Coronary artery (tissue), 2 donors: ENCODE measurements at regions not wholly inside any gene's neighbourhood (a gene's known extent, or its start where the extent isn't known, plus 50 kb on each side); places are given as distances from the start of the nearest gene placed in this dataset.

Source experiments
- DNase-seq: peaks from one replicate; pipeline ENCODE4 v3.0.0-alpha.2; 2017; ENCODE audit warnings: low spot score
- H3K27ac ChIP-seq, 2 donors: fragments of 200-600 bp; sonication (generic); one replicate each; pipeline ENCODE4 v1.5.1; 2016 to 2019
- H3K4me3 ChIP-seq: fragments of 200-600 bp; sonication (generic); 2 replicates; pipeline ENCODE4 v1.5.1; 2016; ENCODE audit warnings: mild to moderate bottlenecking, moderate library complexity
- CTCF ChIP-seq: fragments of 200-600 bp; sonication (generic); IDR thresholded peaks from one replicate; pipeline ENCODE4 v1.5.1; 2019; ENCODE audit warnings: antibody characterized with exemption

DNA sequence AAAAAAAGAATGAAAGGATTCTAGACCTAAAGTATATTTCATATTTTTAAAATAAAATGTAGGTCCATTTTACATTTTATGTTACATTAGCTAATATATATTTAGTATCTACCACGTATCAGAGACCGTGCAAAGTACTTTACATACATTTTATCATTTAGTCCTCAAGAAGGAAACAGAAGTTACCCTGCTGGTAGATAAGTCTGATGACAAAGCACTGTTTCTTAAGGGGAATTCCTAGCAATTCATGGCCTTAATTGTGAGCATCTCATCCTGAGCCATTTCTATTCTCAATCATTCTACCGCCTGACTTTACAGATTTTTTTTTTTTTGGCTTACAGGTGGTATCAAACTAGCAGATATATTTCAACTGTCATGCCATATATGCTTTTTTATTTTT, 367.7 kb downstream of the PRELID2 start:
- DNase-seq = no peak
- Histone ChIP-seq H3K4me3 (no peak overlapping the region), H3K27ac (no peak overlapping the region)
- no peak for TF ChIP-seq CTCF

DNA sequence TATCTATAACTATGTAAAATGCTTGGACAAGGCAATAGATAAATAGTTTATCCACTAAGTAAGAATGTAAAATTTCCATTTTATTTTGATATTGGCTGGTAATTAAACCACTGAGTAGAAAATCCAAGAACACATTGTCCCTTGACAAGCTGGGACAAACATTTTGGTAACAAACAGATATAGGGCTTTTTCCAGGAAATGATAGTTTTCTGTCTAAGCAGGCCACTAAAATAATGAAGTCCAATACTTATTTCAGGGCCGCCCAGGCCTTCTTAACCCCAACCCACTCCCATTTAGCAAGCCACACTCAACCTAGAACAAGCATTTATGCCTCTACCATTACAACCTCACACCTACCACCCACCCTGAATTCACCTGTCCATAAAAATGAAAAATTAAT, 368.6 kb downstream of the PRELID2 start:
- Histone ChIP-seq H3K4me3 (no peak overlapping the region), H3K27ac (no peak overlapping the region)
- TF ChIP-seq CTCF = no peak
- no peak for DNase-seq

DNA sequence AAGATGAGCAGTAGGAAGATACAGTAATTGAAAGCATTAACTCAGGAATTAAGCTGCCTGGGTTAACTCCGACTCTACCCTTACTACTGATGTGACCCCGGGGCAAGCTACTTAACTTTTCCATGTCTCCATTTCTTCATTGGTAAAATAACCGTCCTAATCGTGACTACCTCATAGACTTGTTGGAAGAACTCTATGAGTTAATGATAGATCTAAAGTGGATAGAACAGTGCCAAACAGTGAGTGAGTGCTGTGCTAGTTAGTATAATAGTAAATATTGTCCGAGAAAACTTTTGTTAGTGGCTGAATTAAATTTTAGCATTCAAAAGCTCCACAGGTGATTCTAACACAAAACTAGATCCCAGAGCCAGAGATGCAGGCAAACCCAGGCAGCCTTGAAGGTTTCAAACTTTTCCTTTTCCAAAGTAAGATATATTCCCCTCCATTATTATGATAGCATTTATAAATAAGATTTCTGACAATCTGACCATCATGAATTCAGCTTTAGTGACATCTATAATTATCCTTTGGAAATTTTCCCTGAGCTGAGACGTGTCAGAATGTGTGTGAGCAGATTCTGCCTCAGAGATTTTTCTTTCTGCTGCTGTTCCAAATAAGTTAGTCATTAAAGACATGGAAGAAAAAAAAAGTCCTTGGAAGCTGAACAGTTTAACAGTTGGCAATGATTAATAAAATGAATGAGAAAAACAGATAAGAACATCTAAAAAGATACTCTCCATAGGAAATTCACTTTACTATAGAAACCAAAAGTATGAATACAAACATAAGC, 369.5 kb downstream of the PRELID2 start:
- DNase-seq = no peak
- Histone ChIP-seq H3K4me3 (no peak overlapping the region), H3K27ac (no peak overlapping the region)
- no peak for TF ChIP-seq CTCF

- Histone ChIP-seq H3K4me3 (no peak overlapping the region), H3K27ac (no peak overlapping the region)
- no peak for TF ChIP-seq CTCF
- no peak for DNase-seq
Measured at GRCh38 chr5:145464171-145464570, 371.0 kb downstream of the PRELID2 start.

- no peak for TF ChIP-seq CTCF
- no peak for DNase-seq
- Histone ChIP-seq H3K4me3 (no peak overlapping the region), H3K27ac (no peak overlapping the region)
Measured at GRCh38 chr5:145463634-145464033, 371.5 kb downstream of the PRELID2 start.

GRCh38 chr5:145462525-145462924, 372.6 kb downstream of the PRELID2 start:
- no peak for TF ChIP-seq CTCF
- no peak for DNase-seq
- H3K4me3 ChIP-seq = no peak overlapping the region
- no peak overlapping the region for H3K27ac ChIP-seq

DNA sequence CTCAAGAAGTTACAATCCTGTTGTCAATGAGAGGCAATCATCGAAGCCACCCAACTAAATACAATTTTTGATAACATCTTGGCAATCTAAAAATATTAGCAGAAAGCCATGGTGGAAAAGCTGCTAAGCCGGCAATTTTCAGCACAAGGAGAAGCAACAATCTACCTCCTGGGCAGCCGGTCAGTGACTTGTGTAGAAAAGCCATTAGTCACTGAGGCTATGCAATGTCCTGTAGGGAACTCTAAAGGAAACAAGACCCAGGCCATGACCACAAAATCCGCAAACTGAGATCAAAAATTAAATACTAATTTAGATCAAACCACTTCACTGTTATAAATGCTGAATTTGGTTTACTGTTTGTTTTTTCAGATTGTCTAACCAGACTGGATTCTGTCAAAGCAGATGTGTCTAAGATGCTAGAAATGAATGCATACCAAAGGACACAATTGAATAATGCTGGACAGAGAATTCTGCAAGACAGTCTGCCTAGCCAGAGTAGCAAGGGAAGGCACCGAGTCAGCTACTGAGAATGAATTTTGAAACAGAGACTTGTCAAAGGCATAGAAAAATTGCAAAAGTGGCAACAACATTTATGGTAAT, 384.8 kb downstream of the PRELID2 start:
- no peak overlapping the region for H3K27ac ChIP-seq
- no peak for TF ChIP-seq CTCF
- no peak overlapping the region for H3K4me3 ChIP-seq
- no peak for DNase-seq
